IMR-90 (cell line): ENCODE measurements at regions not wholly inside any gene's neighbourhood (a gene's known extent, or its start where the extent isn't known, plus 50 kb on each side); places are given as distances from the start of the nearest gene placed in this dataset.

ENCODE experiments used
- ATAC-seq: fragments of 200-7000 bp; cut with Tn5 transposase; 2 replicates; pipeline ENCODE4 v1.9.1; 2020; ENCODE audit warnings: low read depth, mild to moderate bottlenecking, moderate library complexity
- BruUV-seq: library from RNA; stranded (reverse); fragments of 400-500 nt; replicated peaks from 2 replicates; lab custom pipeline; 2021; lab: Mats Ljungman, UMichigan
- CTCF ChIA-PET: fragments of 300-600 bp; formaldehyde crosslinking; extraction: SDS; loops from one replicate; lab custom pipeline; 2021; ENCODE audit warnings: antibody characterized with exemption; lab: Yijun Ruan, JAX
- POLR2A ChIA-PET: fragments of 300-600 bp; sonication (Branson Sonifier 250); formaldehyde crosslinking; loops from one replicate; lab custom pipeline; 2022; ENCODE audit warnings: antibody characterized with exemption; ENCODE audit not compliant: unreplicated experiment; lab: Charles Lee
- DNase-seq: peaks from one replicate; pipeline ENCODE4 v3.0.0; 2013
- H2AFZ ChIP-seq: replicated peaks from 2 replicates; pipeline ENCODE3; 2013; ENCODE audit warnings: low read length, mild to moderate bottlenecking; ENCODE audit not compliant: poor library complexity
- H2AK5ac ChIP-seq: 2 replicates; pipeline ENCODE4 v1.6.1; 2013; ENCODE audit warnings: low read depth, low read length, inconsistent platforms
- H2AK9ac ChIP-seq: replicated peaks from 2 replicates; pipeline ENCODE3; 2013; ENCODE audit warnings: mild to moderate bottlenecking, low read depth, low read length, moderate library complexity; ENCODE audit not compliant: poor library complexity
- H2BK120ac ChIP-seq: 2 replicates; pipeline ENCODE4 v1.6.1; 2013; ENCODE audit warnings: low read depth, low read length, inconsistent platforms
- H2BK15ac ChIP-seq: 3 replicates; pipeline ENCODE4 v1.6.1; 2013; ENCODE audit warnings: low read depth, low read length, inconsistent platforms
- H2BK20ac ChIP-seq: 2 replicates; pipeline ENCODE4 v1.6.1; 2013; ENCODE audit warnings: low read depth, mild to moderate bottlenecking, inconsistent platforms, low read length, moderate library complexity
- H2BK5ac ChIP-seq: 2 replicates; pipeline ENCODE4 v1.6.1; 2013; ENCODE audit warnings: mild to moderate bottlenecking, low read depth, low read length, inconsistent platforms; ENCODE audit not compliant: poor library complexity, severe bottlenecking
- H3K14ac ChIP-seq: replicated peaks from 2 replicates; pipeline ENCODE4 v1.6.1; 2013; ENCODE audit warnings: low read depth, low read length, inconsistent platforms
- H3K18ac ChIP-seq: 2 replicates; pipeline ENCODE4 v1.6.1; 2013; ENCODE audit warnings: low read depth, low read length, control low read depth
- H3K23ac ChIP-seq: 2 replicates; pipeline ENCODE4 v1.6.1; 2013; ENCODE audit warnings: low read depth, low read length, inconsistent platforms
- H3K27ac ChIP-seq: 2 replicates; pipeline ENCODE4 v1.5.1; 2013; ENCODE audit warnings: mild to moderate bottlenecking, control low read depth, low read length; ENCODE audit not compliant: insufficient read depth
- H3K27me3 ChIP-seq: 2 replicates; pipeline ENCODE4 v1.6.1; 2013; ENCODE audit warnings: low read length; ENCODE audit not compliant: control insufficient read depth, insufficient read depth
- H3K36me3 ChIP-seq: 2 replicates; pipeline ENCODE4 v1.6.1; 2013; ENCODE audit warnings: low read length, mixed read lengths; ENCODE audit not compliant: control insufficient read depth, insufficient read depth
- H3K4ac ChIP-seq: 2 replicates; pipeline ENCODE4 v1.6.1; 2013; ENCODE audit warnings: low read depth, low read length, inconsistent platforms
- H3K4me1 ChIP-seq: 2 replicates; pipeline ENCODE4 v1.6.1; 2013; ENCODE audit warnings: low read length, mixed read lengths; ENCODE audit not compliant: control insufficient read depth, insufficient read depth
- H3K4me2 ChIP-seq: 2 replicates; pipeline ENCODE4 v1.6.1; 2013; ENCODE audit warnings: low read depth, mild to moderate bottlenecking, control low read depth, low read length, moderate library complexity
- H3K4me3 ChIP-seq: 2 replicates; pipeline ENCODE4 v1.5.1; 2013; ENCODE audit warnings: low read depth, mild to moderate bottlenecking, control low read depth, low read length, moderate library complexity; ENCODE audit not compliant: insufficient read depth
- H3K56ac ChIP-seq: 2 replicates; pipeline ENCODE4 v1.6.1; 2013; ENCODE audit warnings: low read length, inconsistent platforms; ENCODE audit not compliant: insufficient read depth; ENCODE audit errors: extremely low read depth
- H3K79me1 ChIP-seq, 2 experiments: 2 replicates each; pipeline ENCODE4 v1.6.1; 2013; ENCODE audit warnings: low read length in 2 of 2, inconsistent platforms in 1 of 2, low read depth in 1 of 2
- H3K9ac ChIP-seq: 2 replicates; pipeline ENCODE4 v1.6.1; 2013; ENCODE audit warnings: low read depth, low read length, control low read depth
- H3K9me1 ChIP-seq: 2 replicates; pipeline ENCODE4 v1.6.1; 2013; ENCODE audit warnings: low read length, inconsistent platforms; ENCODE audit not compliant: insufficient read depth
- H3K9me3 ChIP-seq: 2 replicates; pipeline ENCODE4 v1.6.1; 2013; ENCODE audit warnings: low read length; ENCODE audit not compliant: control insufficient read depth, insufficient read depth
- H4K20me1 ChIP-seq: 2 replicates; pipeline ENCODE4 v1.6.1; 2013; ENCODE audit warnings: low read length, inconsistent platforms; ENCODE audit not compliant: insufficient read depth
- H4K5ac ChIP-seq: 2 replicates; pipeline ENCODE4 v1.6.1; 2013; ENCODE audit warnings: mild to moderate bottlenecking, low read depth, low read length, control low read depth
- H4K8ac ChIP-seq, 2 experiments: 2 replicates each; pipeline ENCODE4 v1.6.1; 2013; ENCODE audit warnings: low read depth in 2 of 2, low read length in 2 of 2, control low read depth in 1 of 2, inconsistent platforms in 1 of 2
- H4K91ac ChIP-seq: 2 replicates; pipeline ENCODE4 v1.6.1; 2013; ENCODE audit warnings: low read depth, low read length, inconsistent platforms; ENCODE audit not compliant: insufficient read depth
- MAFK ChIP-seq: IDR thresholded peaks from 2 replicates; pipeline ENCODE4 v1.6.1; 2012; ENCODE audit warnings: low read depth, low read length, improper control_type of control experiment
- NFE2L2 ChIP-seq: fragments of 150-350 bp; IDR thresholded peaks from 2 replicates; pipeline ENCODE4 v1.6.1; 2016; ENCODE audit warnings: low read depth, mild to moderate bottlenecking, low read length
- WGBS, 2 experiments: methylation state at CpG; one replicate each; pipeline versions ENCODE4 v1.1.5 to v1.1.7; 2013; ENCODE audit warnings: missing lambda C conversion rate in 2 of 2; ENCODE audit not compliant: insufficient read length in 1 of 2; ENCODE audit errors: extremely low coverage in 2 of 2; 5-methylcytosine and 5-hydroxymethylcytosine counted together
- dilution Hi-C: fragments of 300-500 bp; cut with HindIII; formaldehyde crosslinking; loops from one replicate; pipeline ENCODE4 v1.14.3; 2018; ENCODE audit warnings: low sequenced_read_pairs; ENCODE audit not compliant: unreplicated experiment
- in situ Hi-C: fragments of 300-500 bp; cut with MboI; formaldehyde crosslinking; loops from 3 replicates; pipeline ENCODE4 v1.14.3; 2019; ENCODE audit warnings: low sequenced_read_pairs, inconsistent platforms, mixed read lengths
- intact Hi-C: fragments of 100-400 bp; cut with micrococcal nuclease; formaldehyde crosslinking; loops from 2 replicates; pipeline ENCODE4 v1.10.0; 2022

DNA sequence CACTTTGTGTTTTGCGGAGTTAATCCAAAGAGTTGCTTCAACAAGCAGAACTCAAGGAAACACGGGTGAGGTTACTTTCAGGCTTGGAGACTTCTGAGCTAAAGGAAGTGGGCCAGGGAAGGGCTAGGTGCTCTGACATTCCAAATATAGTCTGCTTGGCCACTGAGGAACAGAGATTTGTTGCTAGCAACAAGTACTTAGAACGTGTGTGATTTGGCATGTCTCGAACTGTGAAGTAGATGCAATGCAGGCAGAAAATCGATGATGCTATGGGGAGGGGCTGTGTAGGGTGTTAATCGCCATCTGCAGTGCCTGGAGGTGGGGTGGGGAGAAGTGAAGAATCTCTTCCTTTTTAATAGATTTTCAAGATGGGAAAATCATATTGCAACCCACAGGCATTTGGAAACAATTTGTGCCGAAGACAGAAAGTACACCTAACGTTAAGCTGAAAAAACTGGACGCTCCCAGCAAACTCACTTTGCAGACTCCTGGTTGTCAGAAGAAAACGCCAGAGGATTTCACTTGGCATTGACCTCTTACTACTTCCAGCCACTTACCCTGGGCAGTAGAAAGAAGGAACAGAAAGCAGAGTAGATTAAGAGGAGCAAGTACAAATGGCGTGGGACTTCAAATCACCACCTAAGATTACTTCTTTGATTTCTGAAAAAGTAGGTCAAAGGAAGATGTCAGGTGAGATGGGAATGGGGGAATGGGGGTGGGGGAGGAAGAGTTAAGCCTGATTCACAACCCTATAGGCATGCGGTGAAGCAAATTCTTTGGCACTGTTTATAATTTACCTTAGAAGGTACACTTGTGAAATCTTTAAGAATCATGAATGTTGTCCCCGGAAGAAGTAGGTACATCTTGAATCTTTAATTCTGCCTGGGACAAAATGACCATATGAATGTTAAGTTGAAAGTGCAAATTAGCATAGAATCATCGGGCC, 314.1 kb downstream of the CD83 start:
- Histone ChIP-seq H3K27ac (no peak overlapping the region), H3K36me3 (no peaks in the 10 kb centered on the region), H3K9ac (no peak overlapping the region), H2AK9ac (no peak overlapping the region), H4K5ac (no peak overlapping the region), H3K9me3 (no peaks in the 10 kb centered on the region), H3K23ac (no peak overlapping the region), H3K4me2 (no peak overlapping the region), H3K4me3 (no peak overlapping the region), H3K14ac (no peak overlapping the region), H2BK15ac (no peak overlapping the region), H2AFZ (no peak overlapping the region), H2AK5ac (no peak overlapping the region), H3K56ac (no peak overlapping the region), H2BK120ac (no peak overlapping the region), H3K4ac (no peak overlapping the region), H2BK5ac (no peak overlapping the region), H3K18ac (no peak overlapping the region), H3K9me1 (no peaks in the 10 kb centered on the region), H3K79me1 (no peaks in the 10 kb centered on the region), H4K8ac (no peak overlapping the region), H3K4me1 (no peaks in the 10 kb centered on the region), H4K20me1 (no peaks in the 10 kb centered on the region), H3K27me3 (peaks cover 9% of the 10 kb centered on the region; the same call in 1 of the 2 replicates), H4K91ac (no peak overlapping the region), H2BK20ac (no peak overlapping the region)
- intact Hi-C loops: no loop called here
- DNase-seq: no peak
- ChIA-PET CTCF (no interaction called here), POLR2A (no interaction called here)
- no peak for ATAC-seq
- in situ Hi-C loops: no loop called here
- no TSS peak for BruUV-seq
- WGBS, 2 experiments: 67% methylated on average over 2 of the region's 14 CpGs; no CpG with 5 or more reads in 1 of the 2 experiments
- TF ChIP-seq NFE2L2: no peak
- TF ChIP-seq MAFK: no peak
- dilution Hi-C loops: no loop called here
